ENCODE measurements at regions not wholly inside any gene's neighbourhood (a gene's known extent, or its start where the extent isn't known, plus 50 kb on each side); places are given as distances from the start of the nearest gene placed in this dataset.

DNA sequence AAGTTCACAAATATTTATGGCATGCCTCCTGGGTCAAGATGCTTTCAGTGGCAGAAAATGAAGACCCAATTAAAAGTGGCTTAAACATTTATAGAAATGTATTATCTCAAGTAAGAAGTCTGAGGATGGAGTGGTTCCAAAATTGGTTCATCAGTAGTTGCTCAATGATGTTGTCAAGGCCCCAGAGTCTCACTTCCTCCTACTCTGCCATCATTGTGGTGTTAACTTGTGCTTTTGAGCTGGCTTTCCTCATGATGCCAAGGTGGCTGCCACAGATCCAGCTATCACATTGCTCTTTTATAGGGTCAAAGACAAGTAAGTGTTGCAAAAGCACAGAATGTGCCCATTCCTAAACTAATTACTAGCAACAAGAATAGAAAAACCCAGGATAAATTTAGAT, 404.6 kb upstream of the NRP1 start:
- no peak for DNase-seq
- no peaks in the 10 kb centered on the region for H3K9me3 ChIP-seq
- H3K4me3 ChIP-seq: no peak overlapping the region
- H3K36me3 ChIP-seq: no peaks in the 10 kb centered on the region
- no peaks in the 10 kb centered on the region for H3K27me3 ChIP-seq

DNA sequence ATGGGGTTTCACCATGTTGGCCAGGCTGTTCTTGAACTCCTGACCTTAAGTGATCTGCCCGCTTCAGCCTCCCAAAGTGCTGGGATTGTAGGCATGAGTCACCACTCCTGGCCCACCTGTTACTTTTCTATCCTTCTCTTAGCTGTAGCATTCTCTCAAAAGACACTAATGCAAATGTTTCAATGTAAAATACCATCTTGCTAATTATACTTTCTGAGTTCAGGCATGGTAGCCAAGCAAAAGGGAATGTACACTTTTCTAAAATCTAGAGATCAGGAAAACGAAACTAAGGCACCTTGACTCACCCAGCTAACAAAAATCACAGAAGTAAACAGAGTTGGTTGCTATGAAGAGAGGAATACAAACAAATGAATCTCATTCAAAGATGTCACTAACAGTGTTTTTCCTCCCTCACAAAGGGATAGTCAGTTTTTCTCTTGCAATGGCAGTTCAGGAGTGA, 401.0 kb upstream of the NRP1 start:
- Histone ChIP-seq H3K27me3 (no peaks in the 10 kb centered on the region), H3K36me3 (no peaks in the 10 kb centered on the region), H3K9me3 (no peaks in the 10 kb centered on the region), H3K4me3 (no peak overlapping the region)
- peak; percentile 5 for DNase-seq

DNA sequence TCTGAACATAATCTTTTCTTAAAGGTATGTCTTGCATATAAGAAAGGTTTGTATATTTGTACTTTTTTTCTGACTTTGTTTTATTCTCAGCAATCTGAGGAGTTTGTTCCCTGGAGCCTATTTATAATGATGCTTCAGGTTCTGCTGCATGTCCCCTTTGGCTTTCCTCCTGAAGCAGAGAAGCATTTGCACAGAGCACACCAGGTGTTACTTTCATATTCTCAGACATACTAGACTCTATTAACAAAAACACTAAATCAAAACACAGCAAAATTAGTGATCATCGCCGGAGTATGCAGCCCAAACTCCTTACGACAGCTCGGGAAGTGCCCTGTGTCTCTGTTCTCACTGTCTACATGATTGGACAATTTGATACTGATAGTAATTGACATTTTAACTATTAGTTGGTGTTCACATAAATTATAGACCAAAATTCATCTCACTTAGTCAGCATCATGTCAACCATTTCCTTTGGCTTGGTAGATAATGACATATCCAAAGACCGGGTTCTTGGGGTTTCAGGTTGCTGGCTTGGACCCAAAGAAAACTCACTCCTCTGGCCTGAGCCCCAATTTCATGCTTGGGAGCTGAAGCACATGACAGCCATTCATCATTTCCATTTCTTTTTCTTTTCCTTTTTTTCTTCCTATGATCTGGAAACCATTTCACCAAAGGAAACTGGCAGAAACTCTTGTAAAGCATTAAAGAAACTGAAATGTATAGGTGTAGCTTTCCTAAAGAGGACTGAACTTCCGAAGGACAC, 400.1 kb upstream of the NRP1 start:
- H3K27me3 ChIP-seq: no peaks in the 10 kb centered on the region
- no peak overlapping the region for H3K4me3 ChIP-seq
- no peaks in the 10 kb centered on the region for H3K9me3 ChIP-seq
- peak; percentile 23 for DNase-seq
- no peaks in the 10 kb centered on the region for H3K36me3 ChIP-seq

DNA sequence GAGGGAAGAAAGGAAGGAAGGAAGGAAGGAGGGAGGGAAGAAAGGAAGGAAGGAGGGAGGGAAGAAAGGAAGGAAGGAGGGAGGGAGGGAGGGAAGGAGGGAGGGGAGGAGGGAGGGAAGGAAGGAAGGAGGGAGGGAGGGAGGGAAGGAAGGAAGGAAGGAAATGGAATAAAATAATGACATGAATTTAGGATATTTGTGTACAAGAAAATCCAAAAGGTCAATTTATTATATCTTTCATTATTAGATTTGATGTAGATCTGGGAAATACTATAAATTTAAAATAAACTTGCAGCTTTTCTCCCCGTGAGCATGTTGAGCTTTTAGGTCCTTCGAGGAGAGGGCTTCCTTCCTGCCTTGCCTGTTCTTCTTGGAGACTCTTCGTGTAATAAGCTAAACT, 398.6 kb upstream of the NRP1 start:
- H3K4me3 ChIP-seq: no peak overlapping the region
- no peaks in the 10 kb centered on the region for H3K27me3 ChIP-seq
- H3K36me3 ChIP-seq: no peaks in the 10 kb centered on the region
- no peak for DNase-seq
- H3K9me3 ChIP-seq: peaks cover 4% of the 10 kb centered on the region

DNA sequence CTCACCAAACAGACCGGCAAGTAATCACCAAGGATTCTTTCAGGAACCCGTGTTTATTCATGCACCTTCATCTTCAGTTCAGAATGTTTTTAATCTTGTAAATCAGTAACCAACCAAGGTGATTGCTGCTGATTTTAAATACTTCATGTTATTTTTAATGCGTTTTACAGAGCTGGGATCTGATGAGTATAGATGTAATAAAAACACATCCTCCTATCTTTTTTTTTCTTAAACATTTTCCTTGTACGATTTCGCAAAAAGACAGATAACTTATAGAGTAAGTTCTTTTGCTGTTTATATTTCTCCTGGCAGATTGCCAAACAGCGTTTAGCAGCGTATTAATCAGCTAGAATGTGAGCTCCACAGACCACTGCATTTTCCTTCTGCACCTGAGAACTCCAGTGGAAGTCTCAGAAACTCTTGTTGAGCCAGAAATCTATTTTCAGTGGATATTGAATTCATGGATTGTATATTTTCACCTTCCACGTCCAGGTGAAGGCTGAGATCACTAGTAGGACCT, 397.8 kb upstream of the NRP1 start:
- H3K36me3 ChIP-seq: no peaks in the 10 kb centered on the region
- no peaks in the 10 kb centered on the region for H3K27me3 ChIP-seq
- H3K4me3 ChIP-seq: no peak overlapping the region
- no peak for DNase-seq
- peaks cover 5% of the 10 kb centered on the region for H3K9me3 ChIP-seq

DNA sequence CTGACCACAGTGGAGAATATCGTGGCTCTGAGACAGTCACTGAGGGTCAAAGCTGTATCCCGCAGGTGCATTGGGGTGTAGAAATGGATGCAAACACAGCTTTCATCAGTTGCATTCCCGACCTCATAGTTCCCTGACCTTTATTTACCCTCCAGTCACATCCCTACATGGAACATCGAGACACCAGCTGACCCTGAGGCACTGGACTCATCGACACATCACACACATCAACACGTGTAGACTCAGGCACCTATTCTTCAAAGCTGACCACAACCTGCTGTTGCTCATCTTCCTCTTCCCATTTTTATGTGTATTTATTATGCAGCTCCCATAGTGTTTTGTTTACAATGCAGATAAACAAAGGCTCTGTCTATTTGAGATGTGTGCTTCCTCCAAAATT, 396.9 kb upstream of the NRP1 start:
- Histone ChIP-seq H3K4me3 (no peak overlapping the region), H3K27me3 (no peaks in the 10 kb centered on the region), H3K36me3 (no peaks in the 10 kb centered on the region), H3K9me3 (peaks cover 5% of the 10 kb centered on the region)
- DNase-seq: no peak

DNA sequence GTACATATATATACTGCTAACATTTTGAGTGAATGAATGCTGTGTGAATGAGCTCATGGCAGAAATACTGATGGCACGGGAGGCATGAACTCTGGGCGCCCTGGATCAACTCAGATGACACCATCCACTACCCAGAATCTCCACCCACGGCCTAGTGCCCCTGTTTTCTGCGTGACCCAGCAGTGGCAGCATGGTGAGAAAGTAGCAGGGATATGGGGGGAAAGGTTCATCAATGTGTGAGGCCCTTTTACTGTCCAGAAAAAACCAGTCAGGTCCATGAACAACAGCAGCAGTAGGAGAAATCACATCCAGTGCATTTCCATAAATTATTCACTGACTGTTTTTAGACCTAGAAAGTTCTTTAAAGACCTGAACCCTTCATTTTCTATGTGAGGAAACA, 391.0 kb upstream of the NRP1 start:
- peaks cover 5% of the 10 kb centered on the region for H3K9me3 ChIP-seq
- no peak for DNase-seq
- H3K27me3 ChIP-seq: no peaks in the 10 kb centered on the region
- no peak overlapping the region for H3K4me3 ChIP-seq
- H3K36me3 ChIP-seq: no peaks in the 10 kb centered on the region

DNA sequence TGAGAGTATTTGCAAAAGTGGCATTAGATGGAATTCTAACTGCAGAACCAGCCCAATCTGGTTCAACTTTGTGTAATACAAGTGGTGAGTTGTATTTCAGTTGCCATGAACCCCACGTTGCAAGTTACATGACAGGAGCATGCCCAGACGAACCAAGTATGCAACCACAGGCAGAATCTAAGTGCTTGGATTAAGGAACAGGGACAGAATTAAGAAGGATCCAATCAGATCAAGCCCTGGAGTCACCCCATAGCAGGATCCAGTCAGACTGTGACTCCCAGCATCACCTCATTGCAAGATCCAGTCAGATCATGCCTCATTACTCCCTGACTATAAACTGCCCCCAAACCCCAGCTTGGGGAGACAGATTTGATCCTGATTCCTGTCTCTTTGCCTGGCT, 388.7 kb upstream of the NRP1 start:
- peaks cover 4% of the 10 kb centered on the region; the same call in 1 of the 2 replicates for H3K9me3 ChIP-seq
- no peak for DNase-seq
- H3K36me3 ChIP-seq: no peaks in the 10 kb centered on the region
- H3K27me3 ChIP-seq: no peaks in the 10 kb centered on the region
- H3K4me3 ChIP-seq: no peak overlapping the region

DNA sequence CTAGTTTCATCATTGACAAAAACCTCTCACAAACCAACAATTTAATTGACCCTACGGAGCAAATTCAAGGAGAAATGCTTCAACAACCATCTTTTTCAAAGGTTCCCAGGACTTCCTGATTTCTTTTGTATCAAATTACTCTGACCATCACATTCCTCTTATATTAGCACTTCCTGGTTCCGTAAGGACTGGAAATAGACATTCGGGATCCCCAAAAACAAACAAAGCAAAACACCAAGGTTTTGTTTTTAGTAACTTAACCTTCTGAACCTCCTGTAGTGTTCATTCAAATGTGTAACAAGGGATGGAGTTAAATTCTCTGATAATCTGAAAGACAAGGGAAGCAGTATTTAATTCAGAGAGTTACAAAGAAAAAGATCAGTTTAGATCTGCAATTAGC, 387.6 kb upstream of the NRP1 start:
- no peak for DNase-seq

DNA sequence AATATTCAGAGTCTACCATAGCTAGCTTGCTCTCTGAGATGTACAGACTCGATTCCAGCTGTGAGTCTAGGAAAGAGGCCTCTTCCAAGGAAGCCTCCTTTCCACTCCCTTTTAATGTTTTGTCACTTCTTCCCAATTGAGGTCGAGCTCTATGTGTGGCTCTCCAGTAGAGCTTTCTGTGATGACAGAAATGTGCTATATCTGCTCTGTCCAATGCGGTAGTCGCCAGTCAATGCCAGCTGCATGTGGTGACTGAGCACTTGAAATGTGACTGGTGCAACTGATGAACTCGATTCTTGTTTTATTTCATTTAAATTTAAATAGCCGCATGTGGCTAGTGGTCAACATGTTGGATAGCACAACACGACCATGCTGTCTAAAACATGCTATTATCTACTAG, 387.0 kb upstream of the NRP1 start:
- no peak for DNase-seq
- Histone ChIP-seq H3K27me3 (no peaks in the 10 kb centered on the region), H3K9me3 (peaks cover 2% of the 10 kb centered on the region; the same call in 1 of the 2 replicates), H3K4me3 (no peak overlapping the region), H3K36me3 (no peaks in the 10 kb centered on the region)

More for the DNA sequence above, 387.6 kb upstream of the NRP1 start:
- Histone ChIP-seq H3K4me3 (no peak overlapping the region), H3K27me3 (no peaks in the 10 kb centered on the region), H3K9me3 (peaks cover 2% of the 10 kb centered on the region; the same call in 1 of the 2 replicates), H3K36me3 (no peaks in the 10 kb centered on the region)

DNA sequence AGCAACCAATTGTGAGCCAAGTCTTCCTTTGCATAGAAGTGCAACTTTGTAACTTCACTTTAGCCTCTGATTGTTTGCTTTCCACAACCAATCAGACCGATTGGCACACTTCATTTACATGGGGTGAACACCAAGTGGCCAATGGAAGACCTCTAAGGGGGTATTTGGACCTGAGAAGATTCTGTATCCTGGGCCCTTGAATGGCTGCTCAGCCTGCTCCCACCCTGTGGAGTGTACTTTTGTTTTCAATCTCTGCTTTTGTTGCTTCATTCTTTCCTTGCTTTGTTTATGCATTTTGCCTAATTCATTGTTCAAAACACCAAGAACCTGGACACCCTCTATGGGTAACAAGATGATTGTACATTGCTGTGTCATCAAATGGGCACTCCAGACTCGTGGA, 385.7 kb upstream of the NRP1 start:
- no peak overlapping the region for H3K4me3 ChIP-seq
- no peaks in the 10 kb centered on the region for H3K36me3 ChIP-seq
- H3K9me3 ChIP-seq: peaks cover 2% of the 10 kb centered on the region; the same call in 1 of the 2 replicates
- no peak for DNase-seq
- H3K27me3 ChIP-seq: no peaks in the 10 kb centered on the region

DNA sequence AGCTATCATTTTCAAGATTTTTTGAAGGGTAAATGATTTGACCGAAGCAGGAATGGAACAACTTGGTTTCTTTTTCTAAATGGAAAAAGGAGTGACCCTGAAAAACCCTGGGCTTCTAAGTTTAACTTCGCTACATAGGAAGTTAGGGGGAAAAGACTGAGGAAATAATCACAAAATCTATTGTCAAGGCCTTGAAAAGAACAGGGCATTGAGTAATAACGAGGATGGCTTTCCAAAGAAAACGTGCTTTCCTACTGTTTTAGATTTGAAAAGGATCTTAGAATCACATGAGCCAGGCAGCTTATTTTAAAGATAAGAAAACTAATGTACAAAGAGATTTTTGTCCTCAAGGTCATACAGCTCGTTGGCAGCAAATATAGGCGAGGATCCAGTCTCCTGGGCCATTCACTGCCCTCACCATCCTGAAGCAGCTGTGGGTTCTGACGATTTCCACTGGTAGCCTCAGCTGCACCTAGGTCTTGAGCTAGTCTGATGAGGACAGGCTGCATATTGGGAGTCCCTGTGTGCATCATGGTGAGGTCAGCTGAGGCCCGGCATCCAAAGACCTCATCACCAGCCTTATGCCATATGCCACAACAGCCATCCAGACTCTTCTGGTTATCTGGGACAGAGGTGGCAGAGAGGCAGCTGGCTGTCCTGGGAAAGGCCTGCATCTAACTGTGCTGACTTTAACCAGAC, 384.7 kb upstream of the NRP1 start:
- Histone ChIP-seq H3K4me3 (no peak overlapping the region), H3K27me3 (no peaks in the 10 kb centered on the region), H3K36me3 (no peaks in the 10 kb centered on the region), H3K9me3 (peaks cover 2% of the 10 kb centered on the region; the same call in 1 of the 2 replicates)
- DNase-seq: no peak

DNA sequence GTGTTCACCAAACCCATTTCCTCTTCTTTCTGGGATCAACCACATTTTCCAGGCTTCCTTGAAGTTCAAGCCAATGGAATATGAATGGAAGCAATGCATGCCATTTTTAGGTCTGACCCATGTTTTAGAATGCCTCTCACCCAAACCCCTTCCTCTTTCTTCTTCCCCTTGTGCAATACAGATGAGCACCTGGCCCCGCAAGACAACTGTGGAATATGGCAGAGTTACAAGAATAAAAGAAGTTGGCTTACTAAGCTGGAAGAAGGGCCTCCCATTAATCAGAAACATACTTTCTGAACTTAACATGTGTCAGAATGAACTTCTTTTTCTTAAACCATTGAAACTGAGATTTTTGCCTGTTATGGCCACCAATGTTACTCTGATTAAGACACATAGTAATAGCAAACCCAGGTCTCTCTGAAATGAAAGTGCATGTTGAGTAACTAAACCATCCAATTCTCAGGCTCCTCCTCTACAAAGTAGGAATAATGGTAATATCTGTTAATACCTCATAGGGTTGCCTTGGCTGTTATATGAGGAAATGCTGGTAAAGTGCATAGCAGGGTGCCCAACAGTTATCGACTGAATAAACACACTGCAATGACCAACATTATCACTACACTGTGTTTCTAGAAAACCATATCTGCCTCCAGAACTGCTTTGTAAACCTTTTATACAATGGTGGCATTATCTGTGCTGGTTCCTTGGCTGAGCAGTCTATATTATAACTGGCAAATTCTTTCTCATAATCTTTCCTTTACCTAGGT, 382.2 kb upstream of the NRP1 start:
- DNase-seq: no peak
- H3K27me3 ChIP-seq: no peaks in the 10 kb centered on the region
- H3K4me3 ChIP-seq: no peak overlapping the region
- H3K9me3 ChIP-seq: peaks cover 2% of the 10 kb centered on the region; the same call in 1 of the 2 replicates
- no peaks in the 10 kb centered on the region for H3K36me3 ChIP-seq

DNA sequence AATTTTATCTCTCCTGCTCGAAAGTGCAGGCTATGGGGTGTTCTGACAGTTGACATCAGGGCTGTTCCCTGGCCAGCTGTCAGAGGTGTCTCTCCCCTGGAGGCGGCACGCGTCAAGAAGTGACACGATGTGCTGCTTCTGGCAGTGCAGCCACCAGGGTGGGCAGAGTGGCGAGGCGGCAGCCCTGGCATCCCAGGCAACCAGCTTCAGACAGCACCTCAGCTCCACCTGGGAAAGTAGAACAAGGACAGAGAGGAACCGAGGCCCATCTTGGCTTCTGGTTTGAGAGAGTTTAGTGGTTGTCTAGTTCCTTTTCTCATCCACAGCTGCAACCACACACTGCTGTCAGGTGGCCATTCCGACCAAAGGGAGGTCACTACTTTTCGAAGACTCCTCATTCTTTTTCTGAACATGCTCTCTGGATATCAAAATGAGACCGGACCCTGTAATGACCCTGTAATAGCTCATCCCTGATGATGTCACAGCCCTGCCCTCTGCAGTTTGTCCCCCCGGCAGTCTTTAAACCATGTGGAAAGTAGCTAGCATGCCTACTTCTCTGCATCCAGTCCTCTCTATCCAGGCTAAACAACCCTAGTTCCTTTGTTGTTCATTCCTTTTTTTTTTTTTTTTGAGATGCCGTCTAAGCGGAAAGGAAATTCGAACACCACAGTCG, 381.0 kb upstream of the NRP1 start:
- Histone ChIP-seq H3K36me3 (no peaks in the 10 kb centered on the region), H3K9me3 (peaks cover 2% of the 10 kb centered on the region; the same call in 1 of the 2 replicates), H3K4me3 (no peak overlapping the region), H3K27me3 (no peaks in the 10 kb centered on the region)
- no peak for DNase-seq

DNA sequence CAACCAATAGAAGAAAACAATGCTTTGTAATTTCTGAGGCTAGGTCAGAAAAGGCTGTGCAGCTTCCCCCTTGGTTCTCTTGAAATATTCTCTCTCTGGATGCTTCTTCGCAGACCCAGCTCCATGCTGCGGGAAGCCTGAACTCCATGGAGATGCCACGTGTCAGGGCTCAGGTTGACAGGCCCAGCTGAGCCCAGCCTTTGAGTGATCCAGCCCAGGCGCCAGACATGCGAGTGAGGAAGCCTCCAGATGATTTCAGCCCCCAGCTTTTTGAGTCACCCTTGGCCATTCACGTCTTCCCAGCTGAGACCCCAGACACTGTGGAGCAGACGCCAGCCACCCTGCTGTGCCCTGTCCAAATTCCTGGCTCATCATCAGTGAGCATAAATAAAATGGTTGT, 378.4 kb upstream of the NRP1 start:
- DNase-seq: no peak
- Histone ChIP-seq H3K27me3 (no peaks in the 10 kb centered on the region), H3K9me3 (no peaks in the 10 kb centered on the region), H3K36me3 (no peaks in the 10 kb centered on the region), H3K4me3 (no peak overlapping the region)

DNA sequence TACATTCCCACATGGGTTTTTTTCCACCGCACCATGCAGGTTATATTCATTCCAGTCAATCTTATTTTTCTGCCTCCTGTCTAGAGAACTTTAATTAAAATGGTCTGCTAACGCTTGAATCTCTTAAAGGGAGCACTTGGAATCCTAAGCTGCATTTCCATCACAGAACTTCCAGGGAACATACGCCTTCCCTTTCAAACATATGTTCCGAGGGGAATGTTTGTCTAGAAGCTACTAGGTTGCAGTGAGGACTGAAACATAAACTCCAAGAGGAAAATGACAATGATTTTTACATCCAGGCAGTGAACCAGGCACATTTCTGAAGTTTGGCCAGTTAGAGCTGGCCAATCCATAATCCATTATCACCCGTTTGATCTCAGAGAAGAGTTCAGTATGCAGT, 375.5 kb upstream of the NRP1 start:
- H3K36me3 ChIP-seq: no peaks in the 10 kb centered on the region
- no peak for DNase-seq

More for the DNA sequence above, 375.5 kb upstream of the NRP1 start:
- no peak overlapping the region for H3K4me3 ChIP-seq
- H3K9me3 ChIP-seq: no peaks in the 10 kb centered on the region
- no peaks in the 10 kb centered on the region for H3K27me3 ChIP-seq
